Heart left ventricle (tissue), 13 donors: ENCODE measurements at regions not wholly inside any gene's neighbourhood (a gene's known extent, or its start where the extent isn't known, plus 50 kb on each side); places are given as distances from the start of the nearest gene placed in this dataset.

Experiments
- POLR2A ChIP-seq, 2 donors: fragments of 450-650 bp; IDR thresholded peaks; one replicate each; pipeline ENCODE4 v1.6.1; 2017; ENCODE audit warnings: antibody characterized with exemption in 2 of 2, mild to moderate bottlenecking in 2 of 2, moderate library complexity in 2 of 2
- TF ChIP-seq, protein P1 (sequence below), 12 donors: fragments of 200-600 bp; sonication (generic) in 4 of 12; IDR thresholded peaks; one replicate each; pipeline versions ENCODE4 v1.5.0 to v1.8.0; 2018 to 2022; ENCODE audit warnings: antibody characterized with exemption in 12 of 12, mild to moderate bottlenecking in 5 of 12
- donor health status: ischemic (EF 13 %, LVEDD 7.1; RV severe dilation, severe dysfunction).
- donor health status: DM: no; HTN: yes; CAD: no.
- donor health status: DM: no; HTN: no; CAD: no.
- donor health status: ischemic (EF 25% LVEDD 6.9; RV normal size, moderate dysfunction).
- donor health status: ischemic (EF 25% LVEDD 5.7; RV mildly dilated, moderate dysfunction).
- donor health status: ischemic (EF 35%, LVEDD 5.7; RV mildly dilated, moderate dysfunction).
- donor health status: nonischemic (EF 11% LVEDD 7.7; RV severe dilation, severe dysfunction).
- donor health status: DM: yes; HTN: yes; CAD: no.
- donor health status: PGD.
- donor health status: ischemic (EF 29% LVEDD 5.4; RV normal size, mild dysfunction).
- donor health status: nonischemic (EF 23%, LVEDD 6.1; RV moderate dilation, normal function).

DNA sequence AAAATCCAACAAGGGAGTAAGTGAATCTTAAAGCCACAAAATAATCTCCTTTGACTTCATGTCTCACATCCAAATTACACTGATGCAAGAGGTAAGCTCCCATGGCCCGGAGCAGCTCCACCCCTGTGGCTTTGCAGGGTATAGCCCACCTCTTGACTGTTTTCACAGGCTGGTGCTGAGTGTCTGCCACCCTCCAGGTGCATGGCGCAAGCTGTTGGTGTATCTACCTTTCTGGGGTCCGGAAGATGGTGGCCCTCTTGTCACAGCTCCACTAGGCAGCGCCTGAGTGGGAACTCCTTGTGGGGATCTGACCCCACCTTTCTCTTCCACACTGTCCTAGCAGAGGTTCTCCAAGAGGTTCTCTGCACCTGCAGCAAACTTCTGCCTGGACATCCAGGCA is 1051.1 kb upstream of the CDH6 start:
- TF ChIP-seq, protein P1, sequence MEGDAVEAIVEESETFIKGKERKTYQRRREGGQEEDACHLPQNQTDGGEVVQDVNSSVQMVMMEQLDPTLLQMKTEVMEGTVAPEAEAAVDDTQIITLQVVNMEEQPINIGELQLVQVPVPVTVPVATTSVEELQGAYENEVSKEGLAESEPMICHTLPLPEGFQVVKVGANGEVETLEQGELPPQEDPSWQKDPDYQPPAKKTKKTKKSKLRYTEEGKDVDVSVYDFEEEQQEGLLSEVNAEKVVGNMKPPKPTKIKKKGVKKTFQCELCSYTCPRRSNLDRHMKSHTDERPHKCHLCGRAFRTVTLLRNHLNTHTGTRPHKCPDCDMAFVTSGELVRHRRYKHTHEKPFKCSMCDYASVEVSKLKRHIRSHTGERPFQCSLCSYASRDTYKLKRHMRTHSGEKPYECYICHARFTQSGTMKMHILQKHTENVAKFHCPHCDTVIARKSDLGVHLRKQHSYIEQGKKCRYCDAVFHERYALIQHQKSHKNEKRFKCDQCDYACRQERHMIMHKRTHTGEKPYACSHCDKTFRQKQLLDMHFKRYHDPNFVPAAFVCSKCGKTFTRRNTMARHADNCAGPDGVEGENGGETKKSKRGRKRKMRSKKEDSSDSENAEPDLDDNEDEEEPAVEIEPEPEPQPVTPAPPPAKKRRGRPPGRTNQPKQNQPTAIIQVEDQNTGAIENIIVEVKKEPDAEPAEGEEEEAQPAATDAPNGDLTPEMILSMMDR (IDR thresholded peaks at IDR 0.05) = no peak
- TF ChIP-seq POLR2A (IDR thresholded peaks at IDR 0.05) = no peak
